ENCODE measurements at regions not wholly inside any gene's neighbourhood (a gene's known extent, or its start where the extent isn't known, plus 50 kb on each side); places are given as distances from the start of the nearest gene placed in this dataset.

GRCh38 chr7:116142374-116142773, 68.0 kb upstream of the TES start:
- no peak for DNase-seq
- peaks cover 8% of the 10 kb centered on the region for H3K4me1 ChIP-seq
- no peak for TF ChIP-seq CTCF (IDR thresholded peaks at IDR 0.05; ENCODE audit: borderline replicate concordance)
- H3K36me3 ChIP-seq: no peaks in the 10 kb centered on the region
- no peaks in the 10 kb centered on the region for H3K9me3 ChIP-seq (replicated peaks)
- H3K4me3 ChIP-seq: no peak overlapping the region
- intact Hi-C loops (cut with micrococcal nuclease): no loop called here
- H3K27me3 ChIP-seq (ENCODE audit: low read depth): no peaks in the 10 kb centered on the region
- H3K27ac ChIP-seq (replicated peaks): no peak overlapping the region

GRCh38 chr7:116142850-116143249, 67.5 kb upstream of the TES start:
- no peak overlapping the region for H3K27ac ChIP-seq (replicated peaks)
- DNase-seq: no peak
- intact Hi-C loops (cut with micrococcal nuclease): no loop called here
- no peaks in the 10 kb centered on the region for H3K9me3 ChIP-seq (replicated peaks)
- H3K4me3 ChIP-seq: no peak overlapping the region
- TF ChIP-seq CTCF (IDR thresholded peaks at IDR 0.05; ENCODE audit: borderline replicate concordance): no peak
- H3K4me1 ChIP-seq: peaks cover 8% of the 10 kb centered on the region
- no peaks in the 10 kb centered on the region for H3K36me3 ChIP-seq
- no peaks in the 10 kb centered on the region for H3K27me3 ChIP-seq (ENCODE audit: low read depth)

- Histone ChIP-seq H3K27ac (replicated peaks) (no peak overlapping the region), H3K4me1 (no peaks in the 10 kb centered on the region), H3K36me3 (no peaks in the 10 kb centered on the region), H3K27me3 (ENCODE audit: low read depth) (no peaks in the 10 kb centered on the region), H3K9me3 (replicated peaks) (no peaks in the 10 kb centered on the region), H3K4me3 (no peak overlapping the region)
- DNase-seq: no peak
- TF ChIP-seq CTCF (IDR thresholded peaks at IDR 0.05; ENCODE audit: borderline replicate concordance): no peak
- intact Hi-C loops (cut with micrococcal nuclease): no loop called here
Observed at GRCh38 chr7:116145245-116145852, 65.0 kb upstream of the TES start.

- no peak for TF ChIP-seq CTCF (IDR thresholded peaks at IDR 0.05; ENCODE audit: borderline replicate concordance)
- H3K36me3 ChIP-seq: no peaks in the 10 kb centered on the region
- intact Hi-C loops (cut with micrococcal nuclease): no loop called here
- H3K9me3 ChIP-seq (replicated peaks): no peaks in the 10 kb centered on the region
- H3K27me3 ChIP-seq (ENCODE audit: low read depth): no peaks in the 10 kb centered on the region
- no peak for DNase-seq
- H3K4me3 ChIP-seq: no peak overlapping the region
- no peak overlapping the region for H3K27ac ChIP-seq (replicated peaks)
- H3K4me1 ChIP-seq: no peaks in the 10 kb centered on the region
Observed at GRCh38 chr7:116148108-116148507, 62.2 kb upstream of the TES start.

- no peak overlapping the region for H3K27ac ChIP-seq (replicated peaks)
- H3K9me3 ChIP-seq (replicated peaks): no peaks in the 10 kb centered on the region
- H3K4me3 ChIP-seq: no peak overlapping the region
- no peaks in the 10 kb centered on the region for H3K27me3 ChIP-seq (ENCODE audit: low read depth)
- no peaks in the 10 kb centered on the region for H3K4me1 ChIP-seq
- TF ChIP-seq CTCF (IDR thresholded peaks at IDR 0.05; ENCODE audit: borderline replicate concordance): no peak
- intact Hi-C loops (cut with micrococcal nuclease): no loop called here
- DNase-seq: no peak
- H3K36me3 ChIP-seq: no peaks in the 10 kb centered on the region
Observed at GRCh38 chr7:116148626-116149025, 61.7 kb upstream of the TES start.
